OCI-LY1 (cell line): ENCODE measurements at regions not wholly inside any gene's neighbourhood (a gene's known extent, or its start where the extent isn't known, plus 50 kb on each side); places are given as distances from the start of the nearest gene placed in this dataset.

ENCODE experiments used
- H2AFZ ChIP-seq: fragments of 200-600 bp; sonication (generic), shearing (Covaris generic); 2 replicates; pipeline ENCODE4 v1.6.0; 2014; ENCODE audit warnings: antibody characterized with exemption, mild to moderate bottlenecking, low read length
- H3F3A ChIP-seq: fragments of 200-600 bp; sonication (generic), shearing (Covaris generic); 2 replicates; pipeline ENCODE4 v1.6.0; 2014; ENCODE audit warnings: mild to moderate bottlenecking, antibody characterized with exemption, low read length, moderate library complexity; ENCODE audit not compliant: insufficient read depth
- H3K27ac ChIP-seq: fragments of 200-600 bp; sonication (generic); 2 replicates; pipeline ENCODE4 v1.5.1; 2014; ENCODE audit warnings: low read length, mixed run types, mild to moderate bottlenecking, low read depth; ENCODE audit not compliant: poor library complexity, severe bottlenecking
- H3K27me3 ChIP-seq: fragments of 200-600 bp; sonication (generic); 2 replicates; pipeline ENCODE4 v1.6.0; 2014; ENCODE audit warnings: antibody characterized with exemption, mild to moderate bottlenecking, low read length, moderate library complexity; ENCODE audit not compliant: insufficient read depth
- H3K36me3 ChIP-seq: fragments of 200-600 bp; sonication (generic); 2 replicates; pipeline ENCODE4 v1.6.1; 2014; ENCODE audit warnings: mild to moderate bottlenecking, antibody characterized with exemption, low read length, moderate library complexity, mixed read lengths; ENCODE audit not compliant: insufficient read depth
- H3K4me1 ChIP-seq: fragments of 200-600 bp; sonication (generic); 2 replicates; pipeline ENCODE4 v1.5.1; 2014; ENCODE audit warnings: mild to moderate bottlenecking, low read length, moderate library complexity; ENCODE audit not compliant: insufficient read depth, severe bottlenecking
- H3K4me2 ChIP-seq: fragments of 200-600 bp; sonication (generic), shearing (Covaris generic); 2 replicates; pipeline ENCODE4 v1.6.1; 2014; ENCODE audit warnings: low read length
- H3K4me3 ChIP-seq: fragments of 200-600 bp; sonication (generic); 2 replicates; pipeline ENCODE4 v1.5.1; 2014; ENCODE audit warnings: low read length, low read depth, mild to moderate bottlenecking, mixed read lengths; ENCODE audit not compliant: poor library complexity, severe bottlenecking
- H3K79me2 ChIP-seq: fragments of 200-600 bp; shearing (Covaris generic); 2 replicates; pipeline ENCODE4 v1.6.1; 2016; ENCODE audit warnings: mixed run types, low read length, mixed read lengths; ENCODE audit not compliant: insufficient read depth
- H3K9ac ChIP-seq: fragments of 200-600 bp; sonication (generic), shearing (Covaris generic); 2 replicates; pipeline ENCODE4 v1.6.1; 2014; ENCODE audit warnings: mild to moderate bottlenecking, low read length, mixed read lengths
- H3K9me2 ChIP-seq: fragments of 200-600 bp; sonication (generic), shearing (Covaris generic); 2 replicates; pipeline ENCODE4 v1.6.1; 2014; ENCODE audit warnings: low read depth, mild to moderate bottlenecking, low read length, mixed read lengths
- H3K9me3 ChIP-seq: fragments of 200-600 bp; shearing (Covaris generic); 2 replicates; pipeline ENCODE4 v1.6.1; 2014; ENCODE audit warnings: low read length, mixed read lengths
- H4K20me1 ChIP-seq: fragments of 200-600 bp; sonication (generic), shearing (Covaris generic); 2 replicates; pipeline ENCODE4 v1.6.0; 2016; ENCODE audit warnings: mild to moderate bottlenecking, low read length; ENCODE audit not compliant: insufficient read depth
- EZH2 ChIP-seq: fragments of 200-600 bp; sonication (generic), shearing (Covaris generic); IDR thresholded peaks from 2 replicates; pipeline ENCODE4 v1.8.0; 2017; ENCODE audit warnings: borderline replicate concordance, mixed run types, mild to moderate bottlenecking, antibody characterized with exemption, low read length, moderate library complexity, mixed read lengths
- TF ChIP-seq, protein P1 (sequence below): fragments of 200-600 bp; sonication (generic), shearing (Covaris generic); IDR thresholded peaks from 2 replicates; pipeline ENCODE4 v1.5.1; 2017; ENCODE audit warnings: mild to moderate bottlenecking, antibody characterized with exemption, low read length, moderate library complexity, mixed read lengths

DNA sequence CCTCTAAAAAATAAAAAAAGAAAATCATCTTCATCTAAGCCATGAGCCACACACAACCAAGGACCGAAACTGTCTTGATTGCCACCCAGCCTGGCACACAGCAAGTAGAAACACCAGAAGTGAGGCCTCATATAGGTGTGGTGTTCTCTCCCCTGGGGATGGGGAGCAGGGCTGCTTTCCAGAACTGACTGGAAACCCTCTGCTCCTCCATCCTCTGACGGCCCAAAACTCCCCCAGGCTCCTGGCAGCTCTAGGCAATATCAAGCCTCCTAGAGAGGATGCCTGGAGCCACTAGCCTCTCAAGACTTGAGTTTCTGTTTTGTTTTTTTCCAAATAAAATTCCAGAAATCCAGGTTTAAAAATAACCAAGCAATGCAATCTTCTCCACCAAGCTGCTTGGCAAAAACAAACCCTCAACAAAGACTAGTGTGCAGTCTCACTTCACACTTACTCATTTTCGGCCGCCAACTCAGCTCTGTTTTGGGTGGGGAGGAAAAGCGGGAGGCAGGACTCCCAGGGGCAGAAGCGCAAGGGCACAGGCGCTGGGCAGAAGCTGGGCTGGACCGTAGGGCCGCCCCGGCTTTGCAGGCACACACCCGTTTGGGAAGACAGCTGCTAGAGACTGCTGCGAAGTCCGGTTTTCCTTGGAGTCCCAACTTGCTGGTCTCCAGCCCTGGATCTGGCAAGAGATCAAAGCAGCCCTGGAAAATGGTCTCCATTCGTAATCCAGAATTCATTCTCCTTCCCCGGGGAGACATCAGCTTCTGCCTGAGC is 78.2 kb upstream of the CAPZB start:
- H3K9ac ChIP-seq: no peak overlapping the region
- H4K20me1 ChIP-seq: no peaks in the 10 kb centered on the region
- no peak overlapping the region for H3K4me3 ChIP-seq
- no peaks in the 10 kb centered on the region; the same call in 1 of the 2 replicates for H3K27me3 ChIP-seq
- no peaks in the 10 kb centered on the region for H3K4me1 ChIP-seq
- H3K36me3 ChIP-seq: no peaks in the 10 kb centered on the region
- H3K9me2 ChIP-seq: no peaks in the 10 kb centered on the region
- H2AFZ ChIP-seq: no peak overlapping the region
- TF ChIP-seq, protein P1, sequence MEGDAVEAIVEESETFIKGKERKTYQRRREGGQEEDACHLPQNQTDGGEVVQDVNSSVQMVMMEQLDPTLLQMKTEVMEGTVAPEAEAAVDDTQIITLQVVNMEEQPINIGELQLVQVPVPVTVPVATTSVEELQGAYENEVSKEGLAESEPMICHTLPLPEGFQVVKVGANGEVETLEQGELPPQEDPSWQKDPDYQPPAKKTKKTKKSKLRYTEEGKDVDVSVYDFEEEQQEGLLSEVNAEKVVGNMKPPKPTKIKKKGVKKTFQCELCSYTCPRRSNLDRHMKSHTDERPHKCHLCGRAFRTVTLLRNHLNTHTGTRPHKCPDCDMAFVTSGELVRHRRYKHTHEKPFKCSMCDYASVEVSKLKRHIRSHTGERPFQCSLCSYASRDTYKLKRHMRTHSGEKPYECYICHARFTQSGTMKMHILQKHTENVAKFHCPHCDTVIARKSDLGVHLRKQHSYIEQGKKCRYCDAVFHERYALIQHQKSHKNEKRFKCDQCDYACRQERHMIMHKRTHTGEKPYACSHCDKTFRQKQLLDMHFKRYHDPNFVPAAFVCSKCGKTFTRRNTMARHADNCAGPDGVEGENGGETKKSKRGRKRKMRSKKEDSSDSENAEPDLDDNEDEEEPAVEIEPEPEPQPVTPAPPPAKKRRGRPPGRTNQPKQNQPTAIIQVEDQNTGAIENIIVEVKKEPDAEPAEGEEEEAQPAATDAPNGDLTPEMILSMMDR: no peak
- no peak for TF ChIP-seq EZH2
- no peak overlapping the region for H3K27ac ChIP-seq
- H3K4me2 ChIP-seq: no peak overlapping the region
- no peaks in the 10 kb centered on the region for H3F3A ChIP-seq
- H3K9me3 ChIP-seq: no peaks in the 10 kb centered on the region
- H3K79me2 ChIP-seq: no peaks in the 10 kb centered on the region

DNA sequence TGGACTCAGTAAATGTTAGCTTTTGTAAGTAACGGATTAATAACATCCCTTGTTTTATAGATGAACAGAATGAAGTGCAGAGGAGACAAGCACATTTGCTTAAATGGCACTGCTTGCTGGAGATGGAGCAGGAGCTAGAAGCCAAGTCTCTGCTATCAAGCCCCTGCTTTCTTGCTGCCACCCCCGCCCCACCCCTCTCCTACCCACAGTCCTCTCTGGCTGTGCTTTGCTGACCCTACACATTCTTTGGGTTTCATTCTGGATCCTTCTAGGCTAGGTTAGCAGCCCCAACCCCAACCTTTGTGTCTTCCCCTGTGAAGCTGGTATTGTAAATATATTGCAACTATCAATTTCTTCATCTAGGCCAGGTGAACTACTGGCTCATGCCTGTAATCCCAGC is 77.5 kb upstream of the CAPZB start:
- no peaks in the 10 kb centered on the region for H3F3A ChIP-seq
- H3K4me3 ChIP-seq: no peak overlapping the region
- no peaks in the 10 kb centered on the region for H3K4me1 ChIP-seq
- no peaks in the 10 kb centered on the region; the same call in 1 of the 2 replicates for H3K27me3 ChIP-seq
- no peak overlapping the region for H3K27ac ChIP-seq
- no peaks in the 10 kb centered on the region for H3K9me2 ChIP-seq
- no peaks in the 10 kb centered on the region for H3K36me3 ChIP-seq
- H2AFZ ChIP-seq: no peak overlapping the region
- H3K79me2 ChIP-seq: no peaks in the 10 kb centered on the region
- H3K4me2 ChIP-seq: no peak overlapping the region
- no peak overlapping the region for H3K9ac ChIP-seq
- no peaks in the 10 kb centered on the region for H4K20me1 ChIP-seq
- H3K9me3 ChIP-seq: no peaks in the 10 kb centered on the region
- TF ChIP-seq EZH2: no peak
- TF ChIP-seq, protein P1: no peak

DNA sequence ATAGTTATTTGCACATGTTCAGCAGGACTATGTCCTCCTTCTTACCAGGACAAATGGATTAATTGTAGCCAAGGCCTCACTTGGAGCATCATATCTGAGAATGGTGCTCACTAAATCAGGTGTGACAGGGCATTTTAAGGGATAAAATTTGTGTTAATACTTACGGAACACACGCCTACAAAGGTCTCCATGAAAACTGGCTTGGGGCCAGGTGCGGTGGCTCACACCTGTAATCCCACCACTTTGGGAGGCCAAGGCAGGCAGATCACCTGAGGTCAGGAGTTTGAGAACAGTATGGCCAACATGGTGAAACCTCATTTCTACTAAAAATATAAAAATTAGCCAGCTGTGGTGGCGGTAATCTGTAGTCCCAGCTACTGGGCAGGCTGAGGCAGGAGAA is 75.1 kb upstream of the CAPZB start:
- Histone ChIP-seq H3K9me2 (no peaks in the 10 kb centered on the region), H3K36me3 (no peaks in the 10 kb centered on the region), H3K4me3 (no peak overlapping the region), H3K27me3 (no peaks in the 10 kb centered on the region; the same call in 1 of the 2 replicates), H3K9ac (no peak overlapping the region), H3K79me2 (no peaks in the 10 kb centered on the region), H3K9me3 (no peaks in the 10 kb centered on the region), H3K4me1 (no peaks in the 10 kb centered on the region), H4K20me1 (no peaks in the 10 kb centered on the region), H2AFZ (no peak overlapping the region), H3F3A (no peaks in the 10 kb centered on the region), H3K4me2 (no peak overlapping the region), H3K27ac (no peak overlapping the region)
- TF ChIP-seq EZH2: no peak
- TF ChIP-seq, protein P1: no peak
